ENCODE measurements at regions not wholly inside any gene's neighbourhood (a gene's known extent, or its start where the extent isn't known, plus 50 kb on each side); places are given as distances from the start of the nearest gene placed in this dataset.

DNA sequence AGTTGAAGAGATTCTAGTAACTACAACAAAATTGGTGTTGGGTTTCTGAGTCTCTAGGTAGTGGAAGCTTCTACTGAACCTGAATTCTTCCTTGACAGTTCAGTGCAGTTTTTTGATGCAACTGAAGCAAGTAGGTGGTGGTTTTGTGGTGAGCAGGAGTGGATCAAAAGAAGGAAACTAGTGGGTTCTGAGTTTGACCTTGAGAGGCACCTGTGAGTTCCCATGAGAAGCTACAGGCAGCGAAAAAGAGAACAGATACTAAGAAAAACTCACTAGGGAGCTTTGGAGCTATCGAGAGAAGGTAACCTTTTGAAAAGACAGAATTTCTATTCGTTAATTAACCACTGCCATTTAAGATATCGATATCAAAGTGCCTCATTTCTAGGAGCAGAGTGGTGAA lies 145.2 kb downstream of the PDHA2 start:
- H3K4me3 ChIP-seq (ENCODE audit: low read length): peak overlapping the region; percentile 13; the same call in 1 of the 2 replicates
- peak; percentile 98 for DNase-seq (ENCODE audit: low read depth, low spot score)

DNA sequence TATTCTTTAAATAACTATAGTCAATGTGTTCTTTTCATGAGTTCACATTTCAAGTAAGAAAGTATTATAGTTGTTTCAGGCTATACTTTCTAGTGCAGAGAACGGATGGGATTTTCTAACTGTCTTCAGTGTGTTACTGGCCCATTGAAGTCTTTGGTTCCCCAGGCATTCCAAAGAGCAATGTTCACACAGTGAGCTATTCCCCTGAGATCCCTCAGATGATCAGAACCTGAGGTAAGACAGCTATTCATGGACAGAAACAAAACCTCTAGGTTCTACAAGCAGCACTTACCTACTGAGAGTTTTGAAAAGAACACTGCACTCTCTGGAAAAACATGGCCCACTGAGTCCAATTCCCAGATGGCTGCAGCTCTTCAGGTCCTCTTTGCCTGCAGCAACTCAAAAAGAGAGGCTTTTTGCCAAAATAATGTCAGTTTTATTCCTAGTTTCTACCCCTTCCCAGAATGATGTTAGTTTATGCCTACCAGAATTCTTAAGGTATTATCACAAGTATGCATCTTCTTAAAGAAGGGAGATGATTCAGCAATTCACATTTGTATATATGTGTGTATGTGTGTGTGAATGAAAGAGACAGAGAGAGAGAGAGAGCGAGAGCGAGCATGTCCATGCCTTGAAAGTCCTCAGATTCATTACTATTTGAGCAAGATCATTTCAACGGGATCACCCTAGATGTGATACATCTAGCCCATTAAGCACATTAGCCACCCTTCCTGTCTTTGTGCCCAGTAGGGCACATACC lies 146.1 kb downstream of the PDHA2 start:
- H3K4me3 ChIP-seq (ENCODE audit: low read length): no peak overlapping the region
- DNase-seq (ENCODE audit: low read depth, low spot score): no peak

DNA sequence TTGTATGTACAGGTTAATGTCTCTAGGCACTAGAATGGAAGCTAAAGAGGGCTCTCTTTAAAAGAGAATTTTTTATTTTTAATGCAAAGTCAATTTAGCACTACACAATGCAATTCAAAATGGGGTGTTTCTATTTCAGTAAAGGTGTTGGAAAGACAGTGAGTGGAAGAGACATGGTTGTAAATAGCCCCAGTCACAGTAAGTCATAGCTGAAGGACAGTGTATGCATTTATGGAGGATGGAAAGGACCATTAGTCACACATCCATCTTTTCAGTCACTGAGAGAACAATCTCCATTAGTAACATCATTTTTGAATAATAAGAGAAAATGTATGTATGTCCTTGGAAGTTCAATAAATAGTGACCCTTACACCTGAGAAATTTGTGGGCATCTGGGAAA lies 148.0 kb downstream of the PDHA2 start:
- no peak for DNase-seq (ENCODE audit: low read depth, low spot score)
- H3K4me3 ChIP-seq (ENCODE audit: low read length): no peak overlapping the region

DNA sequence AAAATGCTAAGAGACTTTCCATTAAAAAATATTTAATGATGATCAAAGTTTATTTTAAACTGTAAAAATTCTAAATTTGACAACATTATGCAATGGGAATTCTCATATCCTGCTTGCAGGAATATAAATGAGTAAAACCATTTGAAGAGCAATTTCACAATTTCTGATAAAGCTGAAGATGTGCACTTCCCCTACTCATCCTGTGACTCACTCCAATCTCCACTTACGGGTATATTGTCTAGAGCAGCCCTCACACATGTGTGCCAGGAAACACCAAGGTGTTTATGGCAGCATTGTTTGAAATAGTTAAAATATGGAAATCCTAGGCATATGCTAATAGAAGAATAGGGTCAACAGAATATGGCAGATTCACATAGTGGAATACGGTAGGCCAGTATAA lies 158.4 kb downstream of the PDHA2 start:
- no peak for DNase-seq (ENCODE audit: low read depth, low spot score)
- H3K4me3 ChIP-seq (ENCODE audit: low read length): no peak overlapping the region

- no peak overlapping the region for H3K4me3 ChIP-seq (ENCODE audit: low read length)
- DNase-seq (ENCODE audit: low read depth, low spot score): no peak
These were observed 164.3 kb downstream of the PDHA2 start for GRCh38 chr4:96003951-96004740.

DNA sequence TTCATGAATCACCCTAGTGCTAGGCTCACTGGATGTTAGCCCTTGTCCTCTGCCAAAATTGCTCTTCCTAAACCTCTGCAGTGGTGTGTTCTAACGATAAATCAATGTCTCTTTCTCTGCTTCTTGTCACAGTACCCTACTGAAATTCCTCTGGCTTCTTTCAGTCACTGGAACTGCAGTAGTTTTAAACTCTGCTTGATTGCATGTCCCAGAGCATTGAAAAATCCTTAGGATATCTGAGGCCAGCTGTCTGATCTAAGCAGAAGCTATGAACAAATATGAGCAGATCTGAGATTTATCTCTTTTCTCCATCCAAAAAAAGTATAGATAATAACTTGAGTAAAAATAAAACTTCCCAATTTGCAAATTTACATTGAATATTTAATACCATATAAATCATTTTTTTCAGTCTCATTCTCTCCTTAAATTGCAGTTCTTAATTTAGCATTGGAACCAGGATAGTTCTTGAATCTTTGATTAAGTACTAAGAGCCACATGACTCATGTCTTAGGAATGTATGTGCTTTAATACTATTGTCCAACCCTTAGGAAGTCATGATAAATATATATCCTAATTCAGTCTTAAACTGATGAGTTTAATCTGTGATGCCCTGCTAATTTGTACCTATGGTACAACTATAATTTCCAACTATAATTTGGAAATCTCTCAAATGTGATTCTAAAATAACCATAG lies 169.7 kb downstream of the PDHA2 start:
- DNase-seq (ENCODE audit: low read depth, low spot score): no peak
- H3K4me3 ChIP-seq (ENCODE audit: low read length): no peak overlapping the region

GRCh38 chr4:96012687-96013086 lies 172.8 kb downstream of the PDHA2 start:
- no peak for DNase-seq (ENCODE audit: low read depth, low spot score)

GRCh38 chr4:96016634-96017299 lies 176.9 kb downstream of the PDHA2 start:
- DNase-seq (ENCODE audit: low read depth, low spot score): no peak
- H3K4me3 ChIP-seq (ENCODE audit: low read length): no peak overlapping the region

More at GRCh38 chr4:96012687-96013086, 172.8 kb downstream of the PDHA2 start:
- H3K4me3 ChIP-seq (ENCODE audit: low read length): no peak overlapping the region

DNA sequence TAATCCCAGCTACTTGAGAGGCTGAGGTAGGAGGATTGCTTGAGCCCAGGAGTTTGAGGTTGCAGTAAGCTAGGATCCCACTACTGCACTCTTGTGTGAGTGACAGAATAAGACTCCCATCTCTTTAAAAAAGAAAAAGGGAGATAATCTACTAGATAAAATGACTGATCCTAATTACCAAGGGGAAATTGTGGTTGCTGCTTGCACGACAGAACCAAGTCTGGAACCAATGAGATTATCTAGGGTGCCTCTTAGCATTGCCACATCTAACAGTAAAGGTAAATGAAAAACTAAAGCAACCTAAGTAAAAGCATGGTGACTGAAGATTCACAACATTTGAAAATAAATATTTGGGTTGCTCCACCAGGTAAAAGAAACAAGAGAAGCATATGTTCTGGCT lies 185.1 kb downstream of the PDHA2 start:
- DNase-seq (ENCODE audit: low read depth, low spot score): peak; percentile 91
- no peak overlapping the region for H3K4me3 ChIP-seq (ENCODE audit: low read length)

DNA sequence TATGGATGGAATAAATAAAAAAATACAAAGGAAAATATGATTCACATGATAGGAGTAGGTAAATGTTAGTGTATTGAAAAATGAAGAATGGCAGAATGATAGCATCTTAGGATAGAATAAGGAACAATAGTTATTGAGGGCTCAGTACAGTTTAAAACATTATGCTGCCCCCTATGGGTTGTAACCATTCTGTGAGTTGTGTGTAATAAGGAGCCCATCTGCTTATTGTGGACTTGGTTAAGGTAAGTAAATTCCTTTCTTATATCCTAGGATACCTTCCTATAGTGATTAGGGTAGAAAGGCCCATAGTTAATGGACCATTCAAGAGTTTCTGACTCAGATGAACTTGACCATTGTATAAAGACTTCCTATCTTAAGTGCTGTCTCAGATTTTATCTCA lies 195.8 kb downstream of the PDHA2 start:
- peak; percentile 70 for DNase-seq (ENCODE audit: low read depth, low spot score)
- H3K4me3 ChIP-seq (ENCODE audit: low read length): no peak overlapping the region

DNA sequence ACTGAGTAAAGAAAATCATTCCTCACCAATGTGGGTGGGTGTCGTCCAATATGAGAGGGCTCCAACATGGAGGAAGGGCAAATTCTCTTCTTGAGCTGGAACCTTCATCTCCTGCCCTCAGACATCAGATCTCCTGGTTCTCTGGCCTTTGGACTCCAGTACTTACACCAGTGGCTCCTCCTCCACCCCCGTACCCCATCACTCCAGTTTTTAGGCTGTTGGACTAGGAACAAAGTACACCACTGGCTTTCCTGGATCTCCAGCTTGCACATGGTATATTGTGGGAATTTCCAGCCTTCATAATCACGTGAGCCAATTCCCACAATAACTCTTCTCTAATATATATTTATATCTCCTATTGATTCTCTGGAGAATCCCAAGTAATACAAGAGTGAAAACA lies 196.9 kb downstream of the PDHA2 start:
- H3K4me3 ChIP-seq (ENCODE audit: low read length): no peak overlapping the region
- no peak for DNase-seq (ENCODE audit: low read depth, low spot score)

GRCh38 chr4:96037705-96038104 lies 197.8 kb downstream of the PDHA2 start:
- DNase-seq (ENCODE audit: low read depth, low spot score): no peak
- no peak overlapping the region for H3K4me3 ChIP-seq (ENCODE audit: low read length)

GRCh38 chr4:96039217-96039616 lies 199.3 kb downstream of the PDHA2 start:
- H3K4me3 ChIP-seq (ENCODE audit: low read length): no peak overlapping the region

GRCh38 chr4:96039803-96040436 lies 200.0 kb downstream of the PDHA2 start:
- no peak for DNase-seq (ENCODE audit: low read depth, low spot score)
- no peak overlapping the region for H3K4me3 ChIP-seq (ENCODE audit: low read length)

More at GRCh38 chr4:96039217-96039616, 199.3 kb downstream of the PDHA2 start:
- DNase-seq (ENCODE audit: low read depth, low spot score): no peak

DNA sequence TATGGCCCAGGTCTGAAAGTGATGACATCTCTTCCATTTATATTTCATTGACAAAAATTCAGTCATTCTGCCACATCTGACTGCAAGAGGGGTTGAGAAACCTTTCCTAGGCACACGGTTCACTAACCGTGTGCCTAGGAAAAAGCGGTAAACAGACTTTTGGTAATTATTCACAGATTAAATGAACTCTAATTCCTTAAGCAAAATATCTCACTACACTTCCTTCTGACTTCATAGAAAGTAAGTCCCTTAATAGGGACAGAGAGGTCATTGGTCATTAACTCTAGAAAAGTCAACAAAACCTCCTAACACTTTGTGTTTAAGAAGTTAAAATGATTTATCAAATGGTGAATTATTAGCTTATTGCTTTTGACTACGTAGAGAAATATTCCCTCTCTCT lies 205.1 kb downstream of the PDHA2 start:
- DNase-seq (ENCODE audit: low read depth, low spot score): no peak
- H3K4me3 ChIP-seq (ENCODE audit: low read length): no peak overlapping the region

- no peak for DNase-seq (ENCODE audit: low read depth, low spot score)
- no peak overlapping the region for H3K4me3 ChIP-seq (ENCODE audit: low read length)
These were observed 212.9 kb downstream of the PDHA2 start for GRCh38 chr4:96052827-96053226.

DNA sequence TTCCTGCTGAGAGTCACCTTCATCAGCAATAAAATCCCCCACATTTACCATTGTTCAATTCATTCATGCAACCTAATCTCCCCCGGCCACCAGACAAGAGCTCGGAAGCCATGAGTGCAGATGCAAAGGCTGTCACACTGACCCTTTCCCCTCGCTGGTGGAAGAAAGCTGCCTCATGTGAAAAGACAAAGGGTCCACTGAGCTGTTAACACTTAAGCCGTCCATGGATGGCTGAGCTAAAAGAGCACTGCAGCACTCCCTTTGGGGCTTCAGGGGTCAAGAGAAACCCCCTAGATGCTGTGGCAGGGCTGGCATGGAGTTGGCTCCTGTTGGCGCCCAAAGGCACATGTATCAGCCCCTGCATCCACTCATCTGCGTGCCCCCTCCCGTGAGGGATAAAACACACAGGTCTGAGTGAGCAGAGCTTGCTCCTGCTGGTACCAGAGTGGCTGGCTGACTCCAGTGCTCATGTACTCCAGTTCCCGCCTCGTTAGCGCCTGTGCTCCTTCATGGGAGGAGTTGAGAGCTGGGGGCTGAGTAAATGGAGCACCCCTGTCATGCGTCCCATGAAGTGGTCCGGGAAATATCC lies 216.5 kb downstream of the PDHA2 start:
- no peak for DNase-seq (ENCODE audit: low read depth, low spot score)
- no peak overlapping the region for H3K4me3 ChIP-seq (ENCODE audit: low read length)

- no peak overlapping the region for H3K4me3 ChIP-seq (ENCODE audit: low read length)
These were observed 223.7 kb downstream of the PDHA2 start for GRCh38 chr4:96063639-96064038.

GRCh38 chr4:96073461-96073860 lies 233.6 kb downstream of the PDHA2 start:
- DNase-seq (ENCODE audit: low read depth, low spot score): no peak

More at GRCh38 chr4:96063639-96064038, 223.7 kb downstream of the PDHA2 start:
- no peak for DNase-seq (ENCODE audit: low read depth, low spot score)

More at GRCh38 chr4:96073461-96073860, 233.6 kb downstream of the PDHA2 start:
- no peak overlapping the region for H3K4me3 ChIP-seq (ENCODE audit: low read length)

All from Jurkat, Clone E6-1 (cell line).